GM23338 (cell line): ENCODE measurements at regions not wholly inside any gene's neighbourhood (a gene's known extent, or its start where the extent isn't known, plus 50 kb on each side); places are given as distances from the start of the nearest gene placed in this dataset.

Experiments used
- CREB1 ChIP-seq: fragments of 250-450 bp; sonication (Bioruptor Pico); IDR thresholded peaks from 2 replicates; pipeline ENCODE4 v1.5.0; 2020; ENCODE audit warnings: low read depth, mild to moderate bottlenecking, moderate library complexity
- JUNB ChIP-seq: IDR thresholded peaks from one replicate; pipeline ENCODE4 v1.6.1; 2016; ENCODE audit warnings: antibody characterized with exemption; ENCODE audit not compliant: unreplicated experiment
- POLR2AphosphoS5 ChIP-seq: IDR thresholded peaks from 2 replicates; pipeline ENCODE4 v1.6.1; 2016; ENCODE audit warnings: antibody characterized with exemption, low read depth
- TF ChIP-seq, protein P1 (sequence below), 2 experiments: fragments of 200-600 bp in 1 of 2; sonication (generic) in 1 of 2; conservative IDR thresholded peaks; 2 replicates each; pipeline versions ENCODE4 v1.5.1 to v1.6.1; 2016 to 2017; ENCODE audit warnings: antibody characterized with exemption in 2 of 2, low read depth in 2 of 2, mild to moderate bottlenecking in 2 of 2, moderate library complexity in 1 of 2
- TF ChIP-seq, protein P2 (sequence below): IDR thresholded peaks from one replicate; pipeline ENCODE4 v1.6.1; 2018; ENCODE audit warnings: antibody characterized with exemption; ENCODE audit not compliant: unreplicated experiment

DNA sequence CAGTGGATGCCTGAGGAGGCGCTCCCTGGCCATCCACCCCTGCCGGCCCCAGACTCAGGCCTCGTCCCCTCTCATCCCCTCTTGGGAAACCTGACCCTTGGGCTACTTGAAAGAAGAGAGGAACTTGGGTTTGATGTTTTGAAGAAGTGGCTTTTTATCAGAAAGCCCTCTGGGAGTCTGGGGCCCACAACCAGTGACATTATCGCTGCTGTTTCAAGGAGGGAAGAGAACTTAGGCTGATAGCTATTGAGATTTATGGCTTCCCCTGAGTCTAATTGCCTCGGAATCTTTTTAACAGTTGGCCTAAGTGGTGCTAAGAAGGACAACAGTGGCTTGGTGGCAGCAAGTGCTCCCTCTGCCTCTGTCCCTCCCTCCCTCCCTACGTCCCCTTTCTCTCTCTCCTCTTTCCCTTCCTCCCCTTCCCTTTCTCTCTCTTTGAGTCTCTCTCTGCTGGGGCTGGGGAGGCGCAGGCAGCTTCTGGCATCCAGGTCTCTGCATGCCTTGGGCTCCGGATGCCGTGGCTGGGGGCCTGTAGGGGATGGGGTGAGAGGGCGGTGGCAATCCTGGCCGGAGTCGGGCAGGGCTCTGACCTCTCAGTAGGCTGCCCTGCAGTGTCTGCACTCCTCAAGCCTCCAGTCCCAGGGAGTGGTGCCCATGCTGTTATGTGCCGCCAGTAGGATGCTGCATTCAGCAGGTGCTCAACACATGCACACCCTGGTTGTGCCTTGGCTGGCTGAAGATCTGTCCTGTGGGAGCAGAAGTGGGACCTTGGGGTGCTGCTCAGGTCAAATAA lies 49.6 kb upstream of the RXRA start:
- TF ChIP-seq, protein P1, sequence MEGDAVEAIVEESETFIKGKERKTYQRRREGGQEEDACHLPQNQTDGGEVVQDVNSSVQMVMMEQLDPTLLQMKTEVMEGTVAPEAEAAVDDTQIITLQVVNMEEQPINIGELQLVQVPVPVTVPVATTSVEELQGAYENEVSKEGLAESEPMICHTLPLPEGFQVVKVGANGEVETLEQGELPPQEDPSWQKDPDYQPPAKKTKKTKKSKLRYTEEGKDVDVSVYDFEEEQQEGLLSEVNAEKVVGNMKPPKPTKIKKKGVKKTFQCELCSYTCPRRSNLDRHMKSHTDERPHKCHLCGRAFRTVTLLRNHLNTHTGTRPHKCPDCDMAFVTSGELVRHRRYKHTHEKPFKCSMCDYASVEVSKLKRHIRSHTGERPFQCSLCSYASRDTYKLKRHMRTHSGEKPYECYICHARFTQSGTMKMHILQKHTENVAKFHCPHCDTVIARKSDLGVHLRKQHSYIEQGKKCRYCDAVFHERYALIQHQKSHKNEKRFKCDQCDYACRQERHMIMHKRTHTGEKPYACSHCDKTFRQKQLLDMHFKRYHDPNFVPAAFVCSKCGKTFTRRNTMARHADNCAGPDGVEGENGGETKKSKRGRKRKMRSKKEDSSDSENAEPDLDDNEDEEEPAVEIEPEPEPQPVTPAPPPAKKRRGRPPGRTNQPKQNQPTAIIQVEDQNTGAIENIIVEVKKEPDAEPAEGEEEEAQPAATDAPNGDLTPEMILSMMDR (conservative IDR thresholded peaks at IDR 0.05; ENCODE audit: low read depth in 2 of 2), result no peak
- TF ChIP-seq CREB1 (CRISPR knock-in tag), result no peak
- no peak for TF ChIP-seq POLR2AphosphoS5
- no peak for TF ChIP-seq JUNB
- TF ChIP-seq, protein P2, sequence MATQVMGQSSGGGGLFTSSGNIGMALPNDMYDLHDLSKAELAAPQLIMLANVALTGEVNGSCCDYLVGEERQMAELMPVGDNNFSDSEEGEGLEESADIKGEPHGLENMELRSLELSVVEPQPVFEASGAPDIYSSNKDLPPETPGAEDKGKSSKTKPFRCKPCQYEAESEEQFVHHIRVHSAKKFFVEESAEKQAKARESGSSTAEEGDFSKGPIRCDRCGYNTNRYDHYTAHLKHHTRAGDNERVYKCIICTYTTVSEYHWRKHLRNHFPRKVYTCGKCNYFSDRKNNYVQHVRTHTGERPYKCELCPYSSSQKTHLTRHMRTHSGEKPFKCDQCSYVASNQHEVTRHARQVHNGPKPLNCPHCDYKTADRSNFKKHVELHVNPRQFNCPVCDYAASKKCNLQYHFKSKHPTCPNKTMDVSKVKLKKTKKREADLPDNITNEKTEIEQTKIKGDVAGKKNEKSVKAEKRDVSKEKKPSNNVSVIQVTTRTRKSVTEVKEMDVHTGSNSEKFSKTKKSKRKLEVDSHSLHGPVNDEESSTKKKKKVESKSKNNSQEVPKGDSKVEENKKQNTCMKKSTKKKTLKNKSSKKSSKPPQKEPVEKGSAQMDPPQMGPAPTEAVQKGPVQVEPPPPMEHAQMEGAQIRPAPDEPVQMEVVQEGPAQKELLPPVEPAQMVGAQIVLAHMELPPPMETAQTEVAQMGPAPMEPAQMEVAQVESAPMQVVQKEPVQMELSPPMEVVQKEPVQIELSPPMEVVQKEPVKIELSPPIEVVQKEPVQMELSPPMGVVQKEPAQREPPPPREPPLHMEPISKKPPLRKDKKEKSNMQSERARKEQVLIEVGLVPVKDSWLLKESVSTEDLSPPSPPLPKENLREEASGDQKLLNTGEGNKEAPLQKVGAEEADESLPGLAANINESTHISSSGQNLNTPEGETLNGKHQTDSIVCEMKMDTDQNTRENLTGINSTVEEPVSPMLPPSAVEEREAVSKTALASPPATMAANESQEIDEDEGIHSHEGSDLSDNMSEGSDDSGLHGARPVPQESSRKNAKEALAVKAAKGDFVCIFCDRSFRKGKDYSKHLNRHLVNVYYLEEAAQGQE, result no peak
